ENCODE measurements at regions not wholly inside any gene's neighbourhood (a gene's known extent, or its start where the extent isn't known, plus 50 kb on each side); places are given as distances from the start of the nearest gene placed in this dataset.
"Not testable (repeated sequence)": the region's sequence is repeated elsewhere in the genome, so short reads cannot be mapped to it uniquely, and the experiment has no call there.

GRCh38 chr6:141467041-141467440, 665.7 kb upstream of the GJE1 start:
- no peak for DNase-seq (ENCODE audit: low read depth)
- no peak for TF ChIP-seq CTCF (conservative IDR thresholded peaks at IDR 0.05; ENCODE audit: low read depth, low read length)
- no peak overlapping the region for H3K4me3 ChIP-seq (ENCODE audit: low read length)

- no peak overlapping the region for H3K4me3 ChIP-seq (ENCODE audit: low read length)
- no peak for TF ChIP-seq CTCF (conservative IDR thresholded peaks at IDR 0.05; ENCODE audit: low read depth, low read length)
- no peak for DNase-seq (ENCODE audit: low read depth)
Observed at GRCh38 chr6:141464896-141465295, 667.8 kb upstream of the GJE1 start.

GRCh38 chr6:141464490-141464889, 668.2 kb upstream of the GJE1 start:
- no peak for DNase-seq (ENCODE audit: low read depth)
- TF ChIP-seq CTCF (conservative IDR thresholded peaks at IDR 0.05; ENCODE audit: low read depth, low read length), result no peak
- no peak overlapping the region for H3K4me3 ChIP-seq (ENCODE audit: low read length)

GRCh38 chr6:141463237-141463977, 669.3 kb upstream of the GJE1 start:
- H3K4me3 ChIP-seq (ENCODE audit: low read length), result no peak overlapping the region
- TF ChIP-seq CTCF (conservative IDR thresholded peaks at IDR 0.05; ENCODE audit: low read depth, low read length), result no peak
- DNase-seq (ENCODE audit: low read depth), result no peak

GRCh38 chr6:141460743-141461484, 671.8 kb upstream of the GJE1 start:
- TF ChIP-seq CTCF (conservative IDR thresholded peaks at IDR 0.05; ENCODE audit: low read depth, low read length), result no peak
- H3K4me3 ChIP-seq (ENCODE audit: low read length), result no peak overlapping the region
- no peak for DNase-seq (ENCODE audit: low read depth)

GRCh38 chr6:141460245-141460644, 672.5 kb upstream of the GJE1 start:
- H3K4me3 ChIP-seq (ENCODE audit: low read length); DNase-seq (ENCODE audit: low read depth): not testable (repeated sequence)

GRCh38 chr6:141457984-141458383, 674.7 kb upstream of the GJE1 start:
- DNase-seq (ENCODE audit: low read depth); H3K4me3 ChIP-seq (ENCODE audit: low read length): not testable (repeated sequence)

- H3K4me3 ChIP-seq (ENCODE audit: low read length), result no peak overlapping the region
- TF ChIP-seq CTCF (conservative IDR thresholded peaks at IDR 0.05; ENCODE audit: low read depth, low read length), result no peak
- no peak for DNase-seq (ENCODE audit: low read depth)
Observed at GRCh38 chr6:141452354-141452686, 680.4 kb upstream of the GJE1 start.
